ENCODE measurements at regions not wholly inside any gene's neighbourhood (a gene's known extent, or its start where the extent isn't known, plus 50 kb on each side); places are given as distances from the start of the nearest gene placed in this dataset.

DNA sequence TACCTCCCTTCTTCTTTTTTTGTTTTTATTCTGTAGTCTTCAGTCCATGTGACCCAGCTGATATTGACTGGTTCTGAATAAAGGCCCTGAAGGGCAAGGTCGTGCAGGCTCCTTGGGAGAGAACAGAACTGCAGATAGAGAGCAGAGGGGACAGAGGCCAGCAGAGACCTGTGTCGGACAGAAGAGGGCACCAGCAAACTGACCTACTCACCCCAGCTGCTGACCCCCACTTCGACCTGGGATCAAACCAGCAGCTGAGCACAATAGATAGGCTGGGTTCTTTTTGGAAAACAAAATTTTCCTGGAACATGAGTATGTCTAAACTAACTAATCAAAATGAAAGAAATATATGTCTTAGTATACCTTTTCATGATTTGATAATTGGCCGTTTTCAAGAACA is 695.1 kb downstream of the NR2F1-AS1 start:
- H3K27me3 ChIP-seq (ENCODE audit: insufficient read depth, low read length, poor library complexity, severe bottlenecking) = no peaks in the 10 kb centered on the region

DNA sequence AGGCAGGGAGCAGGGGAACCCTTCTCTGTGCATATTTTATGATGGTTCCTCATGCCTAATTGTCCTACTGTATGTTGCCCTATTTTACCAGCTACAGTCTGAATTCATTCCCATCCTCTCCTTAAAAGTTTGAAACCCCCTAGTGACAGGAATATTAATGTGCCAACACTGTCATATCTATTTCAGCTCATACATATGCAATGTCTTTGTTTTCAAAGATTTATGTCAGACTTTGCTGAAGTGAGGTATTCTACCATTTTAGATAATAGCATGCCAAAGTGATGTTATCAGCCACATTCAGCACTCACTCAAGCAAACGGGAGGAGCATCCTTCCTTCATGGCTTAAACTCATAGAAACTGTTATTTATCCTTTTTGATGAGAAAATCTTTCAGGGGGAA is 696.5 kb downstream of the NR2F1-AS1 start:
- Histone ChIP-seq H3F3A (ENCODE audit: low read depth) (no peaks in the 10 kb centered on the region), H4K20me1 (ENCODE audit: insufficient read depth, low read length, poor library complexity, severe bottlenecking) (no peaks in the 10 kb centered on the region), H3K4me1 (ENCODE audit: insufficient read depth, low read length, poor library complexity, severe bottlenecking) (no peaks in the 10 kb centered on the region), H3K36me3 (ENCODE audit: insufficient read depth, low read length) (no peaks in the 10 kb centered on the region), H3K4me3 (ENCODE audit: low read length, poor library complexity, severe bottlenecking) (no peak overlapping the region), H3K4me2 (ENCODE audit: low read depth, low read length, poor library complexity, severe bottlenecking) (no peak overlapping the region), H3K79me2 (ENCODE audit: insufficient read depth, low read length) (no peaks in the 10 kb centered on the region), H3K9ac (ENCODE audit: low read depth, low read length, poor library complexity, severe bottlenecking) (no peak overlapping the region), H3K9me2 (replicated peaks; ENCODE audit: low read depth, low read length) (no peaks in the 10 kb centered on the region), H3K9me3 (ENCODE audit: insufficient read depth, low read depth, low read length) (no peaks in the 10 kb centered on the region), H2AFZ (ENCODE audit: low read length) (no peak overlapping the region), H3K27me3 (ENCODE audit: insufficient read depth, low read length, poor library complexity, severe bottlenecking) (no peaks in the 10 kb centered on the region)
- no peak for TF ChIP-seq EZH2phosphoT487 (IDR thresholded peaks at IDR 0.05; ENCODE audit: borderline replicate concordance)
- TF ChIP-seq, protein P1, sequence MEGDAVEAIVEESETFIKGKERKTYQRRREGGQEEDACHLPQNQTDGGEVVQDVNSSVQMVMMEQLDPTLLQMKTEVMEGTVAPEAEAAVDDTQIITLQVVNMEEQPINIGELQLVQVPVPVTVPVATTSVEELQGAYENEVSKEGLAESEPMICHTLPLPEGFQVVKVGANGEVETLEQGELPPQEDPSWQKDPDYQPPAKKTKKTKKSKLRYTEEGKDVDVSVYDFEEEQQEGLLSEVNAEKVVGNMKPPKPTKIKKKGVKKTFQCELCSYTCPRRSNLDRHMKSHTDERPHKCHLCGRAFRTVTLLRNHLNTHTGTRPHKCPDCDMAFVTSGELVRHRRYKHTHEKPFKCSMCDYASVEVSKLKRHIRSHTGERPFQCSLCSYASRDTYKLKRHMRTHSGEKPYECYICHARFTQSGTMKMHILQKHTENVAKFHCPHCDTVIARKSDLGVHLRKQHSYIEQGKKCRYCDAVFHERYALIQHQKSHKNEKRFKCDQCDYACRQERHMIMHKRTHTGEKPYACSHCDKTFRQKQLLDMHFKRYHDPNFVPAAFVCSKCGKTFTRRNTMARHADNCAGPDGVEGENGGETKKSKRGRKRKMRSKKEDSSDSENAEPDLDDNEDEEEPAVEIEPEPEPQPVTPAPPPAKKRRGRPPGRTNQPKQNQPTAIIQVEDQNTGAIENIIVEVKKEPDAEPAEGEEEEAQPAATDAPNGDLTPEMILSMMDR (conservative IDR thresholded peaks at IDR 0.05; ENCODE audit: low read length) = no peak

More for the DNA sequence above, 695.1 kb downstream of the NR2F1-AS1 start:
- Histone ChIP-seq H2AFZ (ENCODE audit: low read length) (no peak overlapping the region), H3F3A (ENCODE audit: low read depth) (no peaks in the 10 kb centered on the region), H3K9ac (ENCODE audit: low read depth, low read length, poor library complexity, severe bottlenecking) (no peak overlapping the region), H3K79me2 (ENCODE audit: insufficient read depth, low read length) (no peaks in the 10 kb centered on the region), H3K4me3 (ENCODE audit: low read length, poor library complexity, severe bottlenecking) (no peak overlapping the region), H3K36me3 (ENCODE audit: insufficient read depth, low read length) (no peaks in the 10 kb centered on the region), H3K9me2 (replicated peaks; ENCODE audit: low read depth, low read length) (no peaks in the 10 kb centered on the region), H3K4me2 (ENCODE audit: low read depth, low read length, poor library complexity, severe bottlenecking) (no peak overlapping the region), H3K9me3 (ENCODE audit: insufficient read depth, low read depth, low read length) (no peaks in the 10 kb centered on the region), H4K20me1 (ENCODE audit: insufficient read depth, low read length, poor library complexity, severe bottlenecking) (no peaks in the 10 kb centered on the region), H3K4me1 (ENCODE audit: insufficient read depth, low read length, poor library complexity, severe bottlenecking) (no peaks in the 10 kb centered on the region)
- TF ChIP-seq, protein P1 (conservative IDR thresholded peaks at IDR 0.05; ENCODE audit: low read length) = no peak
- no peak for TF ChIP-seq EZH2phosphoT487 (IDR thresholded peaks at IDR 0.05; ENCODE audit: borderline replicate concordance)

DNA sequence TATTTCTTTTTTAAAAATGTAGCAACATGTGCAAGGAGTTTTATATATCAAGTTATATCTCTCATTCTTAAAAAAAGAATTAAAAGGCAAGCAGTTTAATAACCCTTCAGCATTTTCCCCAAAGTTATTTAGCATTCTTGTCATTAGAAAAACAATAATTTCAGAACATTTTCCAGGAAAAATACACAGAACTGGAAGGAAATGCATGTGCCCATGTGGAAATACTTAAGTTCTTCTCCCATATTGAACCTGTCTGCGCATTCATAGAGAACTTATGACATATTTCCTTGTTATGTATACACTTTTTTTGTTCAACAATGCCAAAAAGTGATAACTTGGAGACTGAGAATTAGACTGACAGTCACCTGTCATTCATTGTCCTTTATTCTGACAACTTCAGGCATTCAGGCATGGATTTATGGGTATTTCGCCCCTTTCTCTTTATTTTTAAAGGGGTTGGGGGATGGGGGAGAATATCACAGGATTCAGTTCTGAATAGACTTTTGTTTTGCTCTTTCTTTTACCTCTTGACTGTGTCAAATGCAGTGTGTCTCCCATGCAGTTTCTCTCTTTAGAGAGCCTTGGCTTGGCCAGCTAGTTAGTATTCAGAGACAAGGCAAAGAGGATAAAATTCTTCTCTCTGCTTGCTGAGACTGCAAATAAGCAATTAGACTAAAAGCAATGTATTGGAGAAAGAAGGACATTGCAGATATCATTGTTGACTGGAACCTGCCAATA is 701.0 kb downstream of the NR2F1-AS1 start:
- no peaks in the 10 kb centered on the region for H3K4me1 ChIP-seq (ENCODE audit: insufficient read depth, low read length, poor library complexity, severe bottlenecking)
- no peak overlapping the region for H2AFZ ChIP-seq (ENCODE audit: low read length)
- H3K9ac ChIP-seq (ENCODE audit: low read depth, low read length, poor library complexity, severe bottlenecking) = no peak overlapping the region
- H3K4me2 ChIP-seq (ENCODE audit: low read depth, low read length, poor library complexity, severe bottlenecking) = no peak overlapping the region
- no peaks in the 10 kb centered on the region for H3K36me3 ChIP-seq (ENCODE audit: insufficient read depth, low read length)
- no peaks in the 10 kb centered on the region for H3K9me3 ChIP-seq (ENCODE audit: insufficient read depth, low read depth, low read length)
- no peaks in the 10 kb centered on the region for H3K79me2 ChIP-seq (ENCODE audit: insufficient read depth, low read length)
- H3K4me3 ChIP-seq (ENCODE audit: low read length, poor library complexity, severe bottlenecking) = no peak overlapping the region
- no peaks in the 10 kb centered on the region for H3F3A ChIP-seq (ENCODE audit: low read depth)
- TF ChIP-seq, protein P1 (conservative IDR thresholded peaks at IDR 0.05; ENCODE audit: low read length) = no peak
- no peak for TF ChIP-seq EZH2phosphoT487 (IDR thresholded peaks at IDR 0.05; ENCODE audit: borderline replicate concordance)
- no peaks in the 10 kb centered on the region for H3K9me2 ChIP-seq (replicated peaks; ENCODE audit: low read depth, low read length)
- no peaks in the 10 kb centered on the region for H4K20me1 ChIP-seq (ENCODE audit: insufficient read depth, low read length, poor library complexity, severe bottlenecking)
- no peaks in the 10 kb centered on the region for H3K27me3 ChIP-seq (ENCODE audit: insufficient read depth, low read length, poor library complexity, severe bottlenecking)

Data from Loucy (cell line).